ENCODE measurements at regions not wholly inside any gene's neighbourhood (a gene's known extent, or its start where the extent isn't known, plus 50 kb on each side); places are given as distances from the start of the nearest gene placed in this dataset.

DNA sequence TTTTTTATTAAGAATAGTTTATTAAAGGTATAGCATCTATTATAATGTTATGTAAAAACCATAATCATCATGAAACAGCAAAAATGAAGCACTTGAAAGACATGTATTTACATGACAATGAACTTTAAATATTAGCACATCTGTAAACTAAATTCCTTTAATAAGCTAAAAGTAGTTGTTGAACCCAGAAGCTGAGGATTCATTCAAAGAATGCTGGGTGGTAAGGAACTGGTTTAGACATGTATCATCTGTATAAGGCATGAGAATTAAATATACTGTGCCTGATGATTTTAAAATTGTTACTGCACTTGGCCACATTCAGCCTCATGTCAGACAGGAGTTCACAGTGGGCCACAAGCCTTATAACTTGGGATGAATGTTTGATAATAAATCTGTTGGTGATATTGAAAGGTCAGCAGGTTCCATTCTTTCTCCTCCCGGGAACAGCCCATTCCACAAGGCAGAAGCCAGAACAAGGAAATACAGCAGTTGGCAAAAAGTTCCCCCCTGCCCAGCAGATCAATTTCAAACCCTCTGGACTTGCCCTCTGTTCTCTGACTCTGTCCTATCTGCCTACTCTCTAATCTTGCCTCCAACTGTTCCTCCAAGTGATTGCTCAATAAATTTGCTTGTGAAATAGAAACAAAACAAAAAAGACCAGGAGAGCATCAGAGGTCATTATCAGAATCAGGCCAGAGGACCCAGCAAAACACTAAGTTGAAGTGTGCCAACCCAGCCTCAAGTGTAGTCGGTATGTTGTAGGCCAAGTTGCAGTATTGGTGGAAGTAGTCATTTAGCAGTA lies 49.8 kb upstream of the TEX264 start:
- Histone ChIP-seq H2BK15ac (ENCODE audit: low read length) (no peak overlapping the region), H3K9ac (replicated peaks in 1 of 4; ENCODE audit: extremely low read depth in 1 of 4, low read depth in 3 of 4, low read length in 3 of 4) (no peak overlapping the region), H3K79me1 (ENCODE audit: low read depth, low read length) (peaks cover 5% of the 10 kb centered on the region; the same call in 1 of the 2 replicates), H3K23me2 (ENCODE audit: low read depth, low read length) (no peaks in the 10 kb centered on the region), H2AFZ (ENCODE audit: low read length) (no peak overlapping the region), H2BK12ac (ENCODE audit: low read depth, low read length) (no peak overlapping the region), H3K56ac (replicated peaks; ENCODE audit: insufficient read length, low read depth, low read length) (no peak overlapping the region), H3K36me3 (ENCODE audit: control insufficient read depth in 2 of 4, insufficient read depth in 4 of 4, low read length in 3 of 4) (no peaks in the 10 kb centered on the region), H2BK20ac (ENCODE audit: low read length) (no peak overlapping the region), H3K79me2 (ENCODE audit: control insufficient read depth in 1 of 2, insufficient read depth in 2 of 2, low read length in 2 of 2) (peaks cover 0 to 19% of the 10 kb centered on the region in 2 experiments; a peak in 1 of 4 replicates), H3K18ac (ENCODE audit: extremely low read depth, low read length) (no peak overlapping the region), H3K4me2 (ENCODE audit: insufficient read depth in 1 of 2, low read depth in 2 of 2, low read length in 2 of 2) (no peak overlapping the region), H2AK5ac (ENCODE audit: low read depth, low read length) (no peak overlapping the region), H3K27ac (ENCODE audit: low read depth, low read length) (no peak overlapping the region), H3K27me3 (replicated peaks in 1 of 4; ENCODE audit: control insufficient read depth in 3 of 4, extremely low read depth in 1 of 4, insufficient read depth in 3 of 4, low read length in 3 of 4) (no peaks in the 10 kb centered on the region), H4K91ac (replicated peaks; ENCODE audit: insufficient read length, low read length) (no peak overlapping the region), H4K5ac (ENCODE audit: insufficient read length, low read depth, low read length) (no peak overlapping the region), H4K20me1 (replicated peaks in 1 of 2; ENCODE audit: control insufficient read depth in 1 of 2, insufficient read depth in 2 of 2, low read length in 2 of 2) (no peaks in the 10 kb centered on the region), H2BK5ac (ENCODE audit: low read depth, low read length) (0 out of 2 replicates have a peak overlapping the region, but pooled peaks have one; percentile 22), H3K23ac (ENCODE audit: insufficient read length) (no peak overlapping the region), H2BK120ac (replicated peaks; ENCODE audit: low read depth, low read length) (no peak overlapping the region), H3K14ac (ENCODE audit: insufficient read length) (no peak overlapping the region), H4K8ac (ENCODE audit: extremely low read depth, insufficient read depth, low read length) (no peak overlapping the region), H3K4ac (replicated peaks; ENCODE audit: insufficient read length, low read depth, low read length) (no peak overlapping the region), H3K4me1 (replicated peaks in 1 of 4; ENCODE audit: control insufficient read depth in 3 of 4, insufficient read depth in 4 of 4, low read length in 3 of 4) (peaks cover 0 to 5% (median 0%) of the 10 kb centered on the region in 4 experiments; a peak in 2 of 7 replicates), H3K4me3 (ENCODE audit: extremely low read depth in 1 of 4, insufficient read depth in 2 of 4, low read depth in 3 of 4, low read length in 4 of 4) (no peak overlapping the region), H3K9me3 (ENCODE audit: insufficient read depth in 2 of 2, low read depth in 1 of 2, low read length in 1 of 2) (no peaks in the 10 kb centered on the region)
- POLR2A ChIA-PET (ENCODE audit: partially characterized antibody): interaction anchor here (0.5 kb wide), 1 partner anchor 9 kb away, joined by 3 read pairs; no protein-coding TSS in a partner anchor
- TF ChIP-seq BACH1 (IDR thresholded peaks at IDR 0.05; ENCODE audit: low read length) (no peak), JUN (IDR thresholded peaks at IDR 0.05; ENCODE audit: low read depth, low read length) (no peak), EGR1 (IDR thresholded peaks at IDR 0.05; ENCODE audit: borderline replicate concordance, low read depth, low read length) (no peak), SUZ12 (IDR thresholded peaks at IDR 0.05; ENCODE audit: low read length) (no peak), BRCA1 (IDR thresholded peaks at IDR 0.05; ENCODE audit: low read depth, low read length) (no peak), TAF7 (optimal IDR thresholded peaks at IDR 0.05; ENCODE audit: borderline replicate concordance, low read depth, low read length) (no peak), CHD1 (IDR thresholded peaks at IDR 0.05; ENCODE audit: low read depth, low read length) (no peak), RAD21 (IDR thresholded peaks at IDR 0.05 in 1 of 2, conservative IDR thresholded peaks at IDR 0.05 in 1 of 2; ENCODE audit: low read depth in 2 of 2, low read length in 2 of 2) (no peak)
- TF ChIP-seq, protein P1, sequence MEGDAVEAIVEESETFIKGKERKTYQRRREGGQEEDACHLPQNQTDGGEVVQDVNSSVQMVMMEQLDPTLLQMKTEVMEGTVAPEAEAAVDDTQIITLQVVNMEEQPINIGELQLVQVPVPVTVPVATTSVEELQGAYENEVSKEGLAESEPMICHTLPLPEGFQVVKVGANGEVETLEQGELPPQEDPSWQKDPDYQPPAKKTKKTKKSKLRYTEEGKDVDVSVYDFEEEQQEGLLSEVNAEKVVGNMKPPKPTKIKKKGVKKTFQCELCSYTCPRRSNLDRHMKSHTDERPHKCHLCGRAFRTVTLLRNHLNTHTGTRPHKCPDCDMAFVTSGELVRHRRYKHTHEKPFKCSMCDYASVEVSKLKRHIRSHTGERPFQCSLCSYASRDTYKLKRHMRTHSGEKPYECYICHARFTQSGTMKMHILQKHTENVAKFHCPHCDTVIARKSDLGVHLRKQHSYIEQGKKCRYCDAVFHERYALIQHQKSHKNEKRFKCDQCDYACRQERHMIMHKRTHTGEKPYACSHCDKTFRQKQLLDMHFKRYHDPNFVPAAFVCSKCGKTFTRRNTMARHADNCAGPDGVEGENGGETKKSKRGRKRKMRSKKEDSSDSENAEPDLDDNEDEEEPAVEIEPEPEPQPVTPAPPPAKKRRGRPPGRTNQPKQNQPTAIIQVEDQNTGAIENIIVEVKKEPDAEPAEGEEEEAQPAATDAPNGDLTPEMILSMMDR (IDR thresholded peaks at IDR 0.05; ENCODE audit: control extremely low read depth in 1 of 3, insufficient read depth in 1 of 3, low read depth in 1 of 3, low read length in 3 of 3): no peak
- DNase-seq (ENCODE audit: low read depth in 1 of 2, low spot score in 2 of 2) (no peak), FAIRE-seq (no peak)
- WGBS, 2 experiments (ENCODE audit: extremely low coverage in 1 of 2, insufficient coverage in 1 of 2, insufficient read length in 1 of 2, insufficient replicate concordance in 2 of 2, low coverage in 1 of 2, low lambda C conversion rate in 2 of 2, missing lambda C conversion rate in 1 of 2): 85% methylated on average over 2 of the region's 2 CpGs; no CpG with 5 or more reads in 1 of the 2 experiments
- CTCF ChIA-PET (ENCODE audit: partially characterized antibody): interaction anchor here (0.6 to 1.7 kb wide), 2 partner anchors 19 to 70 kb away, joined by 3 to 4 read pairs; no protein-coding TSS in a partner anchor
